HG03575 (cell line): ENCODE measurements at regions not wholly inside any gene's neighbourhood (a gene's known extent, or its start where the extent isn't known, plus 50 kb on each side); places are given as distances from the start of the nearest gene placed in this dataset.

Source experiments
- ATAC-seq: cut with Tn5 transposase; IDR thresholded peaks from one replicate; pipeline ENCODE4 v1.9.1; 2021; ENCODE audit not compliant: unreplicated experiment, insufficient number of reproducible peaks, low FRiP score; ENCODE audit errors: extremely low read depth

DNA sequence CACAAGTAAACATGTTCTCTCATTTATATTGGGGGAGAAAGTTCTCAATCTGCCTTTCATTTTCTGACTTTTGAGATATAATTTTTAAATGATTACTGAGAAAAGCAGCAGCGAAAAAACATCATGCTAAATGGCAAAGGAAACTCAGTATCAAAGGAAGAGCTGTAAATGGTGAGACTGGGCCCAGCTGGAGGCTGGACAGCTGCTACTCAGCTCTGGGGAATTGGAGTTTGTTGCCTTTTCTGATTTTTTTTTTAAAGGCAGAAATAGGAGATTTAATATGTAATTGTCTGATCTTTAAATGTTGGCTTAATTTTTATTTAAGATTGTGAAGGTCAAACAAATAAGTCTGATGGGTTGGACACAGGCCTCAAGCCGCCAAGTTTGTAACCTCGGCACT, 137.1 kb upstream of the TACR1 start:
- no peak for ATAC-seq

DNA sequence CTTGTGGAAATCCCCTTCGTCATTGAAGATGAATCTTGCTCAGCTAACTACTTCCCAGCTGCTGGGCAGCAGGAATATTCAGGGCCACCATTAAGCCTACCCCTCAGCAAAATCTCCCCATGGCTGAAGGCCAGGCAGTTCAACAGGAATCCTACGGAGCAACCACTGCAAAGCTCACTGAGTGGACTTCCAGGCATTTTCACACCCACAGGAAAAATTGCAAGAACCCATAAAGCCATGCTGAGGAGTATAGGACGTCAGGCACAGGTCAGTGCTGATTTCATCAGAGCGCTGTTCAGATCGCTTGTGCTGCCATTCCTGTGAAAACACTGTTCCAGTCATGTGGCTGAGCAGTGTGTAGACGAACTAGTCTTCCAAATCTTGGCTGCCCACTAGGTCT, 134.8 kb upstream of the TACR1 start:
- no peak for ATAC-seq

DNA sequence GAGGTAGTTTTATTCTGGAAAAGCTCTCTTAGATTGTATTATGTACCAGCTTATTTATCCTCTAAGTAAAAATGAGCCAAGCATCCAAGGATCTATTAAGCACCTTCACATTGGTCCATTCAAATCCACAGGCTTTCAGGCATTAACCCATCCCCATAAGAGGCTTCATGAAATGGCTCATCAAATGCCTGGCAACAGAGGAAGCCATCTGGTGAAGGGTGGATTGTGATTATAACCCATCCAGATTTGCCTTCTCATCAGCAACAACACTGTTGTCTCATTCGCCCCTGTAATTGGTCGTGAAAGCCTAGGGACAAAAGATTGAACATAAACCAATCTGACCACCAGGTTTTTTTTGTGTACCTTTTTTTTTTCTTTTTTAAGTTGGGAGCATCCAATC, 134.3 kb upstream of the TACR1 start:
- ATAC-seq = no peak

DNA sequence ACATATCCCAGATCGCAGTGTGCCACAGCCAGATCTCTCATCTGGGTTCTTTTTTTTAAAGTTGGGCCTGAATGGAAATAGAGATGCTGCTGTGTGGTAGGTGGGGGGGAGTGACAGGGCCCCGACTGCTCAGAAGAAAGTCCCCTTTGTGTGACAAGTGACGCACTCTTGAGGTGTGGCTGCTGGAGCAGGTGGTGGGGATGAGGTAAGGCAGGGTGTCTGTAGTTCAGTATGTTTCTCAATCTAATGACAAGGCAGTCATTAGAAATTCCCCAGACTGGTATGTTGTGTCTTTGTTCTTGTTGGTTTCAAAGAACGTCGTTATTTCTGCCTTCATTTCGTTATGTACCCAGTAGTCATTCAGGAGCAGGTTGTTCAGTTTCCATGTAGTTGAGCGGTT, 128.8 kb upstream of the TACR1 start:
- no peak for ATAC-seq

DNA sequence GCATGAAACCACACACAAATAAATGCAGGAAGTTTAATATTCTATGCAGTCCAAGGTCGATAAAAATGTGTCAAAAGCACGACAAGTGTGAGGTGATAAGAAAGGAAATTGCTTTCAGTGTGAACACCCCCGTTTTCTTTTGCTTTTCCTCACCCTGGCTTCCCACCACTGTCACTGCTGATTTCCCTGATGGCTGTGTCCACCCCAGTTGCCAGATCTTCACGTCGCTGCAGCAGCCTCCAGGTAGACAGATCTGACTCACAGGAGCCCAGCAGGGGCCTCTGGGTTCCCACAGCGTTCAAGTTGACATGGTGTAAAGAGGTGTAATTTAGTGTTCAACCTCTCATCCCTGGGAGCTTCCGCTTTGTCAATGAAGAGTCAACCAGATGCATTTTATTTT, 128.0 kb upstream of the TACR1 start:
- no peak for ATAC-seq

DNA sequence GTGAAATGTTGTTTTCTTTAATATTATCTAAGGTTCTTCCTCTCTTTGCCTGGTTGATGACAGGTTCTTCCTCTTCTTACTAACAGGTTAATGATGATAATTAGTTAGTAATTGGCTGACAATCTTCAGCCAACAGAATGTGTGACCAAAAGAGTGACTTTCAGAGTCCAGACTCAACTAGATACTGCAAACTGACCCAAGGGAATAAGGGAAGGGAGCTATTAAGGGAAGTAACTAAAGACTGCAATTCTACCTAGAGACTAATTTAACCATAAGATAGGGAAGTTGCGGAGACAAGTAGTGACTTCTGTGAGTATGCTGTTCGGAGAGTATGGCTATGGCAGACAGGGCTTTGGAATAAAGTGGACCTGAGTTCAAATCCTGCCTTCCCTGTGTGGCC, 127.3 kb upstream of the TACR1 start:
- no peak for ATAC-seq

DNA sequence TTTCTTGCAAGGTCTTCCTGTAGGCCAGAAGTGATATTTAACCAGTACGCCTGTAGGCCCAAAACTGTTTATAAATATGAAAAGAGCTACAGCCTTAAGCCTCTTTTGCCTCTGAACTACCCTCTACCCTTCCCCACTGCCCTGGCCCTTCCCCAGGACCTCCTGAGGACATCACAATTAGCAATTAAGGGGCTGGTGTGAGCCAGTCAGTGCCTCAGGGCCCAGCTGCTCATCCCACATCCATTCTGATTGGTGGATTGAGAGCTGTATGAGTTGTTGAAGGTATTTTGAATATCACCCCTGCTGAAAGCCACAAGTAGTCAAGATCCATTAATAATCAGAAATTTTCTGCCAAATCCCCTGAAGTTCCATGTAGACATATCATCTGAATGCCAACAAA, 126.3 kb upstream of the TACR1 start:
- ATAC-seq = no peak

DNA sequence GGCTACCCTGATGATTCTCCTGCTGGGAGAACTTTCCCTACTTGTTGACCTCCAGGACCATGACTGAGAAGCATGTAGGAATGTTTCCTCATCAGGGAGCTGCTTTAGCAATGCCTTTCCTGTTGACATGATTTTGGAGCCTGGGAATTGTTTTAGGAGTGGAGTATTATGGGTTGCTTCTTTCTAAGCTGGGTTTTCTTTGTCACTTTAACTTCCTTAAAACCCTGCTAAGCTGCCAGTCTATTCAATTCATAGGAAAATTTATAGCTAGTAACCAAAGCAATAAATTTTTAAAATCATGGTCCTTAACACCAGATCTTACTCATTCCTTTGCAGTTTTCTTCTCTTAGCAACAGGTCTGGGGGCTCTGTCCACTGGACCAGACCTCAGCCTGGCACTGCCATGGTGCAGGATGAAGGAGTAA, 125.6 kb upstream of the TACR1 start:
- no peak for ATAC-seq

DNA sequence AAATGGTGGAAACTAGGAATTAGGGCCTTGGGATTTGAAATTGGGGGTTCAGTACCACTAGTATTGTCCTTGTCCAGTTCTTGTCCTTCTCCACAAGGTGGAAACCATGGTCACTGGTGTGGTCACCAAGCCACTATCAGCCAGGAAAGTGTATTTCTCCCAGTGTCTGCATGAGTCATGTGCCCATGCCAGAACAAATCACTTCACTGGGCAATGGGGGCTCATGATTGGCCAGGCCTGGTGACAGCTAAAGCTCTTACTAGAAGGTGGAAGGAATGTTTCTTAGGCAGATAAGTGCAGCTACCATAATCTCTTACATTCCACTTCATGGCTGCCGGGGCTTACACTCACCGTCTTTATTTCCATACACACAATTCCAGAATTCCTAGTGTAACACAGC, 124.8 kb upstream of the TACR1 start:
- ATAC-seq = no peak

DNA sequence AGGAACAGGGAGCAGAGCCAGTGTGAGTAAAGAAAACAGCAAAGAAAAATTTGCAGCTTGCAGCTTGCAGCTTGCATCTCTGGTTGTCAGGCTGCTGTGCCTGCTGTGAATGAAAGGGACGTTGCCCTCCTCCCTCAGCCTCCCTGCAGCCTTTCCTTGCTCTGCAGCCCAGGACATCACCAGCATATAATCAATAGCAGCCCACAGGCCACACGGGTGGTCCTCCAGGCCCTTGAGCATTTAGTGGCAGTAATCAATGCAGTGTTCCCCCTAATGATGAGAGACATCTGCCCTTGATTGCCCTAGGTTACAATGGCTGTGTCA, 122.2 kb upstream of the TACR1 start:
- ATAC-seq = no peak

DNA sequence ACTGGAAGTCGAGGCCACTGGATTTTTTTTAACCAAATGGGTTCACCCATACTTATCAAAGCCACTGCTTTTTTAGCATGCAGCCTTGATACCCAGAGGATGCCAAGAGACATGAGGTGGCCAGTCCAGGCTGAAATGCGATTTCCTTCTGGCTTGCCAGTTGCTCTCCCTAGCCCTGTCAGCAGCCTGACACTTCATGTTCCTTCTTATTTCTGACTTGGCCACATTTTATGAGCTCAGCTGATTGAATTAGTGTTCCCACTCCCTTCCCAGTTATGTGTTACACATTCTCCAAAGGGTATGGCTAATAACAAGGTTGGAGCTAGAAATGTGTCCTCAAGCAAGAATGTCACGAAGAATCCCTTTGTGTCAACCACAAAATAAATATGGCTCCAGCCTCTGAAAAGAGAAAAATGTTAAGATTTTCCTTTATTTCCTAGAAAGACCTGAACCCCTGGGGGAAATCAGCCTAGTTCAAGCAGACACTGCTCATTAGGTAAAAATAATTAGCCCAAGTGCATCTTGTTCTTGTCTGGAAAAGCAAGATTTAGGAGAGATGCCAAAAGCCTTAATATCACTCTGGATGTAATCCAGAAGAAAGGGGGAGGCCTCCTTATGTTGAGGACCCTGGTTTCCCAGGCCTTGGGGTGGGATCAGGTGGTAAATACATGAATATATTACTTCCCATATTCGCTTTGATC, 121.7 kb upstream of the TACR1 start:
- no peak for ATAC-seq

DNA sequence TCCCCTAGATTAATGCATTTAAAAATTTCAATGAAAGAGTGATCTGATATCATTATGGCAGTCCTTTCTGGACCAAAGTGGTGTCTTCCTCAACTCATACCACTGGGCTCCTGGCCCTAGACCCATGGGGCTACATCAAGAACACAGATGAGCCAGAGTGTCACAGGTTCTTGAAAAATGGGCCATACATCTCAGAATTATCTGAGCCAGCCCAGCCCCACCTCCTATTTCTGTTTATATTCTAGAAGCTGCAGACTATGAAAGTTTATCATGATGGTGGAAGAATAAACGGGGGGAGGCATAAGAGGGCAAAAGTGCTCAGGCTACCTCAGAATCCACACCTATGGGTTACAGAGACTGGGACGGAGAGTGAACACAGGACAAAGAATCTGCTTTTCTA, 120.6 kb upstream of the TACR1 start:
- ATAC-seq = no peak

DNA sequence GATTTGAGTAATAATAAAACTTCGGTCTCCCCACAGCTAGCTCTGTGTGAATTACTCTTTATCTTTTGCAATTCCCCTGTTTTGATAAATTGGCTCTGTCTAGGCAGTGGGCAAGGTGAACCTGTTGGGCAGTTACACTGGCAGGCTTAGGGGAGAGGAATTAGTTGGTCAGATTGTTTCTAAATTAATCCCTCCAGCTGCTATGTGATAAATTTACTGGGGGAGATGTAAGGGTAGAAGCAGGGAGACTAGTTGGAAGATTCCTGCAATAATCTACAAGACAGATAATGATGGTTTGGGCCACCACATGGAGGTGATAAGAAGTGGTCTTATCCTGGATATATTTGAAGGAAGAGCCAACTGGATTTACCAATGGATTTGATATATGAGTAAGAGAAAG, 118.5 kb upstream of the TACR1 start:
- ATAC-seq = no peak

DNA sequence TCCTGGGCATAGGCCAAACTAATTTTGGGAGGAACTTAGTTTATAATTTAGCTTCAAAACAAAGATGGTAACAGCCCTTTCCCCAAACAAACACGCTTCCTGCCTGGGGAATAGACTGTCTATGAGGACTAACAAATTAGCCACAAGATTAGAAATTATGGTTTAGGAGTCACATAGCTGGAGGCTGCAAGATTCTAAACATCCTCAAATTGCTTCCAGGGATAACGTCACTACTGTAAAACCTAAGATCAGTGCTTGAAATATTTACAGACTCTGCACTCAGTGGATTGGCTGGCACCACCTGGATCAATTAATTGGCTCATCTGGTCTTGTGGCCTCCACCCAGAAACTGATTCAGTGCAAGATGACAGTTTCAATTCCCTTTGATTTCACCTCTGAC, 118.0 kb upstream of the TACR1 start:
- ATAC-seq = no peak

DNA sequence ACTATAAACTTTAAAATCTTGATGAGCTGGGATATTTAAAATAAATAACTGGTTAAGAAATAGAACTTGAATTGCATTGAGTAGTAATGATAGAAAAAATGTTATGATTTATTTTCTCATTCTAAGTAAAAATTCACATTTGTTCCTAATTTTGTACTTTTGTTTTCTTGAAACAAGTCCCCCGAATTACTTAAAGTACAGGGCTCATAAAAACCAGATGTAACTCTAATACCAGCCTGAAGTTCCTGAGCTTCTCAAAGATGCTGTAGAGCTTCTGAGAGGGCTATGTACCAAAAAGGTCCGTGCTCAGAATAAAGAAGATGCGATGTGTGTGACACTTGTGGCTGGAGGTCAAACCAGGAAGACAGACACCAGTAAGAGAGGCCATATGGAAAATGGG, 116.1 kb upstream of the TACR1 start:
- no peak for ATAC-seq

DNA sequence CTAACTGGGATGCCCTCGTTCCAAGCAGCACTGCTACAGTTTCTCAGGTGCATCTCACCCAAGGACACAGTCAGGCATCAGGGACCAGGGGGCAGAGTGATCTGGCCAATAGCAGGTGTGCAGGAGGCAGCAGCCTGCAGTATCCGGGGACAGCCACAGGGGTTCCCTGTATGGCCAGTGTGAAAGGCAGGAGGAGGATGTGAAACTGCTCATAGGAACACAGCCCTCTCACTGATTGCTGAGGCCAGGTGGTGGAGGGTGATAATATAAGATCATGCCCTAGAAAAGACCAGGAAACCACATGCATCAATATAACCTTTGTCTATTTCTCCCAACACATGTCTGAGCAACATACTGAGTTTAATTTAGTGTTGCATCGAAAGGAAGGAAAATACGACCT, 112.7 kb upstream of the TACR1 start:
- peak; percentile 100 for ATAC-seq

DNA sequence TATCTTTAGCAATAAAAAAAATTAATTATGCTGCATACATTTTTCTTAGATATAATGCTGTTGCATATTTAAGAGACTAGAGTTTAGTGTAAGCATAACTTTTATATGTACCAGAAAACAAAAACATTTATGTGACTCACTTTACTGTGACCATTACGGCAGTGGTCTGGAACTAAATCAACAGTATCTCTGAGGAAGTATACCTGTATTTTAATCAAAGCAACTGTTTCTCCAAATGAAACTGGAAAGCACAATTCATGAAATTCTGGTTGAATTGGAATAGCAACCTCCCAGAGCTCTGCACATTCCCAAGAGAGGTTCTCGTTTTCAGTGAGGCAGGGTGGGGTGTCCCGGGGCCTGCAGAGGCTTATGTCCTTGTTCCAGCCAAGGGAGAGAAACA, 112.2 kb upstream of the TACR1 start:
- ATAC-seq = no peak

DNA sequence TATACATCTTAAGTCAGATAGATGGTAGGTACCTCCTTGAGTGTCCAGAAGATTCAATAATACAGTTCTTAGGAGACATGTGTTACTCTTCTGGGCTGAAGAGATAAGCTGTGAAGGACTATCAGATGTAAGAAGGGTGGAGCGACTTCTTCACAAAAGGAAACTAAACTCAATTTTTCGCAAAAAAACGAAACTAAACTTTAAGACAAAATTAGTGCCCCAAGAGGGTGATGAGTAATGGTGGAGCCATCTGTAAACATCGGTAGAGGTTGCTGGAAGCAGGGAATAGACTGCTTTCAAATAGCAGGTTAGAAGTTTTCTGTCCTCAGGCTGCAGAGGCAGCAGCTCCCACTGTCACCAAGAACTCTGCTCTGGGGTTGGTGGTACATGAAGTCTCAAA, 111.6 kb upstream of the TACR1 start:
- ATAC-seq = no peak

DNA sequence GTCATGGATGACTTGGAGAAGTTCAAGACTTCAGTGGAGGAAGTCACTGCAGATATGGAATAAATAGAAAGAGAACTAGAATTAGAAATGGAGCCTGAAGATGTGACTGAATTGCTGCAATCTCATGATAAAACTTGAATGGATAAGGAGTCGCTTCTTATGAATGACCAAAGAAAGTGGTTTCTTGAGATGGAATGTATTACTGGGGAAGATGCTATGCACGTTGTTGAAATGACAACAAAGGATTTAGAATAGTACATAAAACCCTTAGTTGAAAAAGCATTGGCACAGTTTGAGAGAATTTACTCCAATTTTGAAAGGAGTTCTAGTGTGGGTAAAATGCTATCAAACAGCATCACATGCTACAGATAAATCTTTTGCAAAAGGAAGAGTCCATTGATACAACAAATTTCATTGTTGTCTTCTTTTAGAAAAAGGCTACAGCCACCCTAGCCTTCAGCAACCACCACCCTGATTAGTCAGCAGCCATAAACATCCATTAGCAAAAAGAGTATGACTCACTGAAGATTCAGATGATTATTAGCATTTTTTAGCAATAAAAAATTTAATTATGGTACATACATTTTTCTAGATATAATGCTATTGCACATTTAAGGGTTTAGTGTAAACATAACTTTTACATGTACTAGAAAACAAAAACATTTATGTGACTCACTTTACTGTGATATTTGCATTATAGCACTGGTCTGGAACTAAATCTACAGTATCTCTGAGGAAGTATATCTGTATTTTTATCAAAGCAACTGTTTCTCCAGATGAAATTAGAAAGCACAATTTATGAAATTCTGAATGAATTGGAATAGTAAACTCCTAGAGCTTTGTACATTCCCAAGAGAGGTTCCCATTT, 110.5 kb upstream of the TACR1 start:
- ATAC-seq = no peak

DNA sequence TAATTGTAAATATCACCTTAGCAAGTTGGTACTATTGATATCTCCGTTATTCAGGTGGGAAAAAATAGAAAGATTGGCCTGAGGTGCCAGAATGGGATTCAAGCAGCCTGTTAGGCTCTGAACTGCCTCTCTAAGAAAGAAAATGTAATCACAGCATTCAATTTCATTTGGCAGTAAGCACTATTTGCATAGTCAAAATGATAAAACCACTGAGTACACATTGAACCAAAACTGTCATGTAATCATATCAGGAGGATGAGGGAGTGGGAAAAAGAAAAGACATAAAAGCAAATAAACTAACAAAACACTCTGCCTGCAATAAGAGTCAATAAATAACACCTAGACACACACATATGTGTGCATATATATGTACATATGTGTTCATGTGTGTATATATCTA, 103.9 kb upstream of the TACR1 start:
- no peak for ATAC-seq

DNA sequence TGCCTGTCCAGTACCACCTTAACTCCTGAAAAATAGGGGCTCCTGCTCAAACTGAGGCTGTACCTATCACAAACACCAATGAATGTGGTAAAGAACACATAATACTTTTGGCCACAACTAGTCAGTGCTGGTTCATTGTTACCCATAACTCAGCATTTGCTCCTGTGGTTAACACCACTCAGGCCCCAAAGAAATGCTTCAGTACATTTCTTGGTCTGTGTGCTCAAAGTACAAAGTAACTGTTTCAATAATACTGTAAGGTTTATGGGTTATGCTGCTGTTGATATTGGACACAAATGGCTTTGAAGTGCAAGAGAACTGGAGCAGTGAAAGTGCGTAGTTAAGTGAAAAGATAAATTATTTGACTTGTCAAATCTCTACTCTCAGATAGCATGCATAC, 95.0 kb upstream of the TACR1 start:
- no peak for ATAC-seq
